Fibroblast of lung (primary cell): ENCODE measurements at regions not wholly inside any gene's neighbourhood (a gene's known extent, or its start where the extent isn't known, plus 50 kb on each side); places are given as distances from the start of the nearest gene placed in this dataset.

Source experiments
- DNase-seq, 2 donors: peaks; one replicate each; pipeline versions ENCODE4 v3.0.0 to v3.0.0-alpha.2; 2010; ENCODE audit warnings: low read depth in 2 of 2
- H2AFZ ChIP-seq: 2 replicates; pipeline ENCODE4 v1.5.1; 2012; ENCODE audit warnings: low read length, control low read depth, inconsistent platforms
- H3K27ac ChIP-seq: 2 replicates; pipeline ENCODE4 v1.5.1; 2011; ENCODE audit warnings: low read length, control low read depth; ENCODE audit not compliant: insufficient read depth
- H3K27me3 ChIP-seq: 2 replicates; pipeline ENCODE4 v1.5.1; 2011; ENCODE audit warnings: mild to moderate bottlenecking, low read length; ENCODE audit not compliant: control insufficient read depth, insufficient read depth
- H3K36me3 ChIP-seq: 2 replicates; pipeline ENCODE4 v1.5.1; 2011; ENCODE audit warnings: low read length; ENCODE audit not compliant: control insufficient read depth, insufficient read depth
- H3K4me1 ChIP-seq: 2 replicates; pipeline ENCODE4 v1.5.1; 2011; ENCODE audit warnings: low read length; ENCODE audit not compliant: control insufficient read depth, insufficient read depth; ENCODE audit errors: extremely low read depth
- H3K4me2 ChIP-seq: 2 replicates; pipeline ENCODE4 v1.5.1; 2011; ENCODE audit warnings: low read length, control low read depth; ENCODE audit not compliant: insufficient read depth; ENCODE audit errors: extremely low read depth
- H3K4me3 ChIP-seq, 4 experiments: fragments of 200-600 bp in 1 of 4; sonication (generic) in 1 of 4; replicated peaks in 1 of 4; 2 replicates each; pipeline ENCODE4 v1.5.1; 2011 to 2016; ENCODE audit warnings: low read length in 4 of 4, low read depth in 3 of 4, mild to moderate bottlenecking in 3 of 4, control low read depth in 2 of 4, inconsistent platforms in 1 of 4, mixed read lengths in 1 of 4; ENCODE audit not compliant: insufficient read depth in 1 of 4; ENCODE audit errors: control extremely low read depth in 1 of 4
- H3K79me2 ChIP-seq: 2 replicates; pipeline ENCODE4 v1.5.1; 2012; ENCODE audit warnings: mild to moderate bottlenecking, low read length, inconsistent platforms; ENCODE audit not compliant: control insufficient read depth, insufficient read depth
- H3K9ac ChIP-seq: 2 replicates; pipeline ENCODE4 v1.5.1; 2011; ENCODE audit warnings: mild to moderate bottlenecking, low read length, control low read depth; ENCODE audit not compliant: insufficient read depth
- H3K9me3 ChIP-seq: 2 replicates; pipeline ENCODE4 v1.5.1; 2012; ENCODE audit warnings: low read depth, low read length; ENCODE audit not compliant: control insufficient read depth, insufficient read depth
- H4K20me1 ChIP-seq: 2 replicates; pipeline ENCODE4 v1.5.1; 2011; ENCODE audit warnings: low read length; ENCODE audit not compliant: control insufficient read depth, insufficient read depth; ENCODE audit errors: extremely low read depth
- CTCF ChIP-seq, 2 donors: IDR thresholded peaks in 1 of 2; conservative IDR thresholded peaks in 1 of 2; 1 replicate in 1 of 2; 2 replicates in 1 of 2; pipeline ENCODE4 v1.5.1; 2011 to 2012; ENCODE audit warnings: low read length in 2 of 2, control low read depth in 1 of 2, inconsistent platforms in 1 of 2, low read depth in 1 of 2, mild to moderate bottlenecking in 1 of 2
- EZH2 ChIP-seq: IDR thresholded peaks from 2 replicates; pipeline ENCODE4 v1.5.1; 2012; ENCODE audit warnings: low read length, control low read depth, mild to moderate bottlenecking; ENCODE audit errors: missing control alignments

- Histone ChIP-seq H3K4me2 (no peak overlapping the region), H3K9me3 (no peaks in the 10 kb centered on the region), H2AFZ (no peak overlapping the region), H3K9ac (no peak overlapping the region), H3K4me1 (no peaks in the 10 kb centered on the region), H3K36me3 (no peaks in the 10 kb centered on the region), H3K79me2 (no peaks in the 10 kb centered on the region), H3K4me3 (no peak overlapping the region), H4K20me1 (no peaks in the 10 kb centered on the region), H3K27ac (no peak overlapping the region), H3K27me3 (no peaks in the 10 kb centered on the region)
- no peak for DNase-seq
- no peak for TF ChIP-seq EZH2
- TF ChIP-seq CTCF (conservative IDR thresholded peaks at IDR 0.05 in 1 of 2, IDR thresholded peaks at IDR 0.05 in 1 of 2; ENCODE audit: low read depth in 1 of 2, low read length in 2 of 2): no peak
Measured at GRCh38 chr4:14894392-14895292, 107.6 kb upstream of the CPEB2 start.

GRCh38 chr4:14896656-14897175 is 105.6 kb upstream of the CPEB2 start:
- no peak overlapping the region for H3K4me3 ChIP-seq
- no peak overlapping the region for H3K27ac ChIP-seq
- no peak overlapping the region for H3K4me2 ChIP-seq
- H3K9me3 ChIP-seq: no peaks in the 10 kb centered on the region
- no peak for DNase-seq
- no peak overlapping the region for H2AFZ ChIP-seq
- H3K4me1 ChIP-seq: no peaks in the 10 kb centered on the region
- H3K79me2 ChIP-seq: no peaks in the 10 kb centered on the region
- H3K9ac ChIP-seq: no peak overlapping the region
- H3K36me3 ChIP-seq: no peaks in the 10 kb centered on the region
- TF ChIP-seq CTCF (conservative IDR thresholded peaks at IDR 0.05 in 1 of 2, IDR thresholded peaks at IDR 0.05 in 1 of 2; ENCODE audit: low read depth in 1 of 2, low read length in 2 of 2) (no peak), EZH2 (no peak)
- H3K27me3 ChIP-seq: no peaks in the 10 kb centered on the region
- H4K20me1 ChIP-seq: no peaks in the 10 kb centered on the region

GRCh38 chr4:14897217-14897616 is 105.1 kb upstream of the CPEB2 start:
- Histone ChIP-seq H3K9ac (no peak overlapping the region), H3K27ac (no peak overlapping the region), H3K4me1 (no peaks in the 10 kb centered on the region), H3K4me3 (no peak overlapping the region), H4K20me1 (no peaks in the 10 kb centered on the region), H3K79me2 (no peaks in the 10 kb centered on the region), H3K4me2 (no peak overlapping the region), H3K9me3 (no peaks in the 10 kb centered on the region), H3K27me3 (no peaks in the 10 kb centered on the region), H3K36me3 (no peaks in the 10 kb centered on the region), H2AFZ (no peak overlapping the region)
- TF ChIP-seq EZH2 (no peak), CTCF (conservative IDR thresholded peaks at IDR 0.05 in 1 of 2, IDR thresholded peaks at IDR 0.05 in 1 of 2; ENCODE audit: low read depth in 1 of 2, low read length in 2 of 2) (no peak)
- no peak for DNase-seq
